IPS-18c (cell line): ENCODE measurements at regions not wholly inside any gene's neighbourhood (a gene's known extent, or its start where the extent isn't known, plus 50 kb on each side); places are given as distances from the start of the nearest gene placed in this dataset.
"Not testable (repeated sequence)": the region's sequence is repeated elsewhere in the genome, so short reads cannot be mapped to it uniquely, and the experiment has no call there.

Experiments
- H3K4me3 ChIP-seq: 2 replicates; pipeline ENCODE4 v1.7.0; 2013; ENCODE audit warnings: low read depth, mild to moderate bottlenecking, low read length, moderate library complexity; ENCODE audit not compliant: insufficient read depth
- H3K9me3 ChIP-seq: one replicate; pipeline ENCODE4 v1.6.1; 2013; ENCODE audit warnings: mild to moderate bottlenecking, low read length, moderate library complexity; ENCODE audit not compliant: control insufficient read depth, insufficient read depth

DNA sequence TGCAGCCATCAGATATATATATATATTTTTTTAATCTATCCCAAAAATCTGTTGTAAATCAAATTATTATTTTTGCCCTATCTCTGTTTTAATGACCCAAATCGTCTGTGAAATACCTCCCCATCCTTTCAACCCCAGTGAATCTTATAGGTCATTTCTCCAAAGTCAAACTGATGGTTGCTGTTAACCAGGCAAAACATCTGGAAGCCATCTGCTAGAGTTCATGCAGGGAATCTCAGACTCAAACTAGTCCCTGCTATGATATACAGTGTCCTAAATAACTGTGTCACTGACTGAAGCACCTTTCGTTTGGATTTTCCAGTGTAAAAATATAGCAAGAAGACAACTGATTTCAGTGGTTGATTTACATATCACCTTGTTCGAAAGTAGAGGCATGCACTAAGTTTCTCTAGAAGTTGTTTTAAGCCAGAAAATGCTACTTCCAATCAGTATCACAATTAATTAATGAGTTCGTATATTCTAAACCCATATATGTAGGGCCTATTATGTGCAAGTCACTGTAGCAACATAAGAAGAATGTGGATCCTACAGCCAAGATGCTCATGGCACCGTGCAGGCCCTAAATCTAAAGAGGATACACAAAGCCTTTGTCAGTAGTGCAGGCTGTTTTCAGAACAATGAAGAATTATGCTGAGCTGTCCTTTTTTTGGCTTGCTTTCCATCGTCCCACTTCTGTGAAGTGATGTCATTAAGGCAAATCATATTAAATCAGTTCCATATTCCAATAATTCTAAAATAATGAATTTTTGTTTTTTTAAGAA lies 566.0 kb downstream of the STK39 start:
- H3K4me3 ChIP-seq: no peak overlapping the region
- no peaks in the 10 kb centered on the region for H3K9me3 ChIP-seq

DNA sequence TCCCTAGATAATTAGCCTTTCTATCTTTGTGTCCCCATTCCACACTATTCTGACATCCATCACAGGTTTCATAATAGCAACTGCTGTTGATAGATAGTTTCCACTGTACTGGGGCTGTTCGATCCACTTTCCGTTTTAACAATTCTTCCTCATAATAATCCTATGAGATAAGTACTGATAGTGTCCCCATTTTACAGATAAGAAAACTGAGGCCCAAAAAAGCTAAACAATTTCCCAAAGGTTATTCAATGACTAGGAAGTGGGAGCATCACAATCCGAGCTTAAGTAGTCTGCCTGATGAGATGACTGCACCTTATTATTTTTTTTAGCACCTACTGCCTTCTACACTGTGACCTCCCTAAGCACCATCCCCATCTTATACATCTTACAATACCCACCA lies 569.2 kb downstream of the STK39 start:
- no peaks in the 10 kb centered on the region for H3K9me3 ChIP-seq
- no peak overlapping the region for H3K4me3 ChIP-seq

DNA sequence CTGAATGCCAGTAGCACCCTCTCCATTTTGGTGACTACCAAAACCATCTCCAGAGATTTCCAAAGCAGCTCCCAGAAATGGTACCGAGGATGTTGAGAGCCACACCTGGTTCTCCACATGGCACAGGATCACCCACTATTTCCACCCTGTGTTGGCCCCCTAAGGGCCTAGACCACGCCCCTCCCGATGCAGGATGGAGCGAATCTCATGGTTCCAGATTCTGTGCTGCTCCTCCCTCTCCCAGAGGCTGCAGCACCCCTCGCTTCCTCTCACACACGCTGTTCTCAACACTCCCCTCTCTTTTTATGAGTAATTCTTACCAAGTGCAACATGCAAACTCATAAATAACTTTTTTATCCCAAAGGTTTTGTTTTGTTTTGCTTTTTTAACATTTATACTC lies 571.5 kb downstream of the STK39 start:
- no peaks in the 10 kb centered on the region for H3K9me3 ChIP-seq
- H3K4me3 ChIP-seq: no peak overlapping the region

DNA sequence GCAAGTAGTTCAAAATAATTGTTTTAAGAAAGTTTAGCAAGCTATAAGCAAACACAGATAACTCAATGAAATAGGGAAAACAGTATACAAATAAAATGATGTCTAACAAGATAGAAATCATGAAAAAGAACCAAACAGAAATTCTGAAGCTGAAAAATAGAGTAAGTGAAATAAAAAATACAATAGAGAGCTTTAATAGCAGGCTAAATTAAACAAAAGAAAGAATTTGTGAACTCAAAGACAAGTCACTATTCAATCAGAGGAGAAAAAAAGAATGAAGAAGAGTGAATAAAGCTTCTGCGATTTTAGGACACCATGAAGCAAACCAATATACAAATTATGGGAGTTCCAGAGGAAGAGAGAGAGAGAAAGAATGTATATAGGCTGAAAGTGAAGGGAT lies 576.8 kb downstream of the STK39 start:
- peaks cover 8% of the 10 kb centered on the region for H3K9me3 ChIP-seq
- H3K4me3 ChIP-seq: no peak overlapping the region

DNA sequence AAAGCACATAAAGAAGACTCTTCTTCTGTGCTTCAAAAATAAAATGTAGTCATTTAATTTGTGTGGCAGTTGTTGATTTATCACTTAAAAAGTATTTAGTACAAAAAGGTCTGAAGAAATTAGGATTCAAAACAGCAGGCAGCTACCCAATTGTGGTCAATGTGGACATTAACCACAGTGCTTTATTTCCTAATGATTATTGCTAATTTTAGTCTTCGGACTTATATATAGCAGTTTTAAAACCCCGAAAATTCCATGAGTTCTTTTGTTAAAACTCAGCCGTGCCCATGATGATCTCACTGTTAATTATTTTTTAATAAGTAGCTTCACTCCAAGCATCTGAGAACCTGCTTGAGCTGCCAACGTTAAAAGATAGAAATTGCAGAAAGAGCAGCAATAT lies 594.3 kb downstream of the STK39 start:
- Histone ChIP-seq H3K4me3 (no peak overlapping the region), H3K9me3 (no peaks in the 10 kb centered on the region)

DNA sequence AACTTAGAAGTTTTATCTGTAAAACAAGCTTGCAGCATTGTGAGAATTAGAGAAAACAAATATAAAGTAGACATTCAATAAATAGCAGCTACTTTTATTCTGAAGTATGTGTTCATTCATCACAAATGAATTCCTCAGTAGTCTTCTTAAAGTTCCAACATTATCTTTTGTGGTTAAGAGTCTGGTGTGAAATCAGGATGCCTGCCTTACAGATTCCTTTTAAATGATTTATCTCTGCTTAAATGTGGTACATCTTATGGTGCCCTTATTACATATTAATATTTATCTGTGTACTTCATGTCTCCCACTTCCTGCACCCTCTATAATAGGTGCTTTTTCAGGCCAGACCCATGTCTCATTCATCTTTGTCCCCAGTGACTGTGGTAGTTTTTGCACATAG lies 595.0 kb downstream of the STK39 start:
- Histone ChIP-seq H3K4me3 (no peak overlapping the region), H3K9me3 (no peaks in the 10 kb centered on the region)

DNA sequence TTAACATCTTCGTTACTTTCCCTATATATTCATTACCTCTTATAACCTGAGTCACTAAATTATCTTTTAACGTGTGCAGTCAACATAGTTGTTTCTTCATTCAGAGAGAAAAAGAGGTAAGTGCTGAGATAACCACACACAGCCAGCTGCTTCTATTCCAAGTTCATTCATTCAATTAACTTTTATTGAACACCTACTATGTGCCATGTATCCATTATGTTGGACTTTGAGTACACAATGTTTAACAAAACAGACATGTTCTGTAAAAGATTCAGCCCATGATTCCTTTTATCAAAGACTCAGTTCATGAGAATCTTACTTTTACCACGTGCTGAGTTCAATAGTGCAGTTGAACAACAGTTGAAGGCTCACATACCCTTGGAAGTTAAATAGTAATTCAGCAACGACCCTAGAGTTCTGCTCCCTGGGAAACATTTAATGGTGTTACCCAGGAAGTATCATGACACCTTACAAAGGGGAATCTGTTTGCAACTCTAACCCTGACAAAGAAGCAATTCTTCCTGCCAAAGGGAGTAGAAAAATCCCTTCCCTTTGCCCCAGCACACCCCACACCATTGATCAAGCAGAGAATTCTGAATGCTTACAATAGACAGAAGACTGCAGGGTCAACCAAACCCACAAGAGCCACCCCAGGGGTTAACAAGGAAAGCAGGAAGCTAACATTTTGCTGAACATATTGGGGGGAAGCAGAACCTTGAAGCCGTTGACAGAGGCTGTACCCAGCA lies 595.8 kb downstream of the STK39 start:
- H3K9me3 ChIP-seq: no peaks in the 10 kb centered on the region
- no peak overlapping the region for H3K4me3 ChIP-seq

DNA sequence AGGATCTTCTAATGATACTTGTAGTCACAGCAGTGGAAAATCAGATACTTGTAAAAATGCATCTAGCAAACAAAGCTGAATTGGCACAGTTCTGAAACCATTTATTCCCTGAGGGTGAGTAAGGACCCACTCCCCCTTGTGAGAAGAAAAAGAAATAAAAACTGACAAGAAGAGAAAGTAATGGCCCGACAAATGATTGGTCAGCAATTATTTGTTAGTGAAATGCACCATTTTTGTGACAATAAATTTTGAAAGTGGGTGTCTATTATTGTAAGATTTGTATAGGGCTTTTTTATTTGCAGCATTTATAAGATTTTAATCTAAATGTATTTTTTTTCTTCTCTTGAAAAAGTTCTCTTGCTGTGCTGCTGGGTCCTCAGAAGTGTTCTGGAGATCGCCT lies 600.8 kb downstream of the STK39 start:
- Histone ChIP-seq H3K4me3 (no peak overlapping the region), H3K9me3 (no peaks in the 10 kb centered on the region)

DNA sequence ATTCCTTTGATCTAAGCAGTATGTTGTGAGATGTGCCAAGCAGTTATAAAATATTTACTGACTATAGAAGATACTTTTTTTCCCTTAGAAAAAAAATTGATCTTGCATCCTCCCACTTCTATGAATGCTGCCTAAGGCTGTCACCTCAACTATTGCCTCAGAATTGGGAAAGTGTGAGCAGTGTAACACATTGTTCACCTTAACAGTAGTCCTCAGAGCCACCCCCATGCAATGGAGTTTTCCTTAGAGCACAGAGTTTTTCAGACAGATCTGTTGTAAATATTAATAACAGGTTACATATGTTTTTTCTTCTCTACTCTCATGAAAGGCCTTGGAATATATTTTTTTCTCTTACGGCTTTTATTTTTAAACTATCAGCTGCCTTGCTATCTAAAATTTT lies 607.3 kb downstream of the STK39 start:
- no peak overlapping the region for H3K4me3 ChIP-seq
- no peaks in the 10 kb centered on the region for H3K9me3 ChIP-seq

DNA sequence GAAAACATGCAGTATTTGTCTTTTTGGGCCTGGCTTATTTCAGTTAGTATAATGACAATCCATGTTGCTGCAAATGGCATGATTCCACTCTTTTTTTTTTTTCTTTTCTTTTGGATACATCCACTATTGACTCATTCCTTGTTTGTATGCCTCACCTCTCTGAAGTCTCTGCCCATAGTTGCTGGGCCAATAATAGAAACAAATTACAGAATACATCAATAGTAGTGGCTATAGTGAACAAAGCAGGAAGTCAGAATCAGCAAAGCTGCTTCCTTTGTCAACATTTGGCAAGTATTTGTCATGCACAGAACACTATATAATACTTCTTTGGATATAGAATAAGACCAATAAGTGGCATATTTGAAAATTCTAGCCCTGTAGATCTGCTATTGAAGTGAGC lies 609.7 kb downstream of the STK39 start:
- Histone ChIP-seq H3K9me3 (no peaks in the 10 kb centered on the region), H3K4me3 (no peak overlapping the region)

DNA sequence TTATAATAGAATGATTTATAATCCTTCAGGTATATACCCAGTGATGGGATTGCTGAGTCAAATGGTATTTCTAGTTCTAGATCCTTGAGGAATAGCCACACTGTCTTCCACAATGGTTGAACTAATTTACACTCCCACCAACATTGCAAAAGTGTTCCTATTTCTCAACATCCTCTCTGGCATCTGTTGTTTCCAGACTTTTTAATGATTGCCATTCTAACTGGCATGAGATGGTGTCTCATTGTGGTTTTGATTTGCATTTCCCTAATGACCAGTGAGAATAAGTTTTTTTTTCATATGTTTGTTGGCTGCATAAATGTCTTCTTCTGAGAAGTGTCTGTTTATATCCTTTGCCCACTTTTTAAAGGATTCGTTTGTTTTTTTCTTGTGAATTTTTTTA lies 615.1 kb downstream of the STK39 start:
- not testable (repeated sequence) for H3K4me3 ChIP-seq, H3K9me3 ChIP-seq

DNA sequence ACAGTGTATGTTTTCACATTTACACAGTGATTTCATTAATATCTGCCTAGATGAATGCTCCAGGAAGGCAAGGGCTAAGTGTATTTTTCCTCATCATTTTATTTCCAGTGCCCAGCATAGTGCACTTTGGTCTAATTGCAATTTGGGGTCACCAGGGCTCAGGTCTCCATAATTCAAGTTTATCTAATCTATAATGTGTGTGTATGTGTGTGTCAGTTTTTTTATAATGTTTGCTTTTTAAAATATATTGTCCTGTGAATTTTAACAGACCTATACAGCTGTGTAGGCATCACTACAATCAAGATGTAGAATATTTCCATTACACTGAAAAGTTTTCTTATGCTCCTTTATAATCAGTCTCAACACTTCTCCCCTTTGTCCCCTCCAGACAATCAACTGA lies 620.4 kb downstream of the STK39 start:
- H3K4me3 ChIP-seq: no peak overlapping the region
- no peaks in the 10 kb centered on the region for H3K9me3 ChIP-seq

DNA sequence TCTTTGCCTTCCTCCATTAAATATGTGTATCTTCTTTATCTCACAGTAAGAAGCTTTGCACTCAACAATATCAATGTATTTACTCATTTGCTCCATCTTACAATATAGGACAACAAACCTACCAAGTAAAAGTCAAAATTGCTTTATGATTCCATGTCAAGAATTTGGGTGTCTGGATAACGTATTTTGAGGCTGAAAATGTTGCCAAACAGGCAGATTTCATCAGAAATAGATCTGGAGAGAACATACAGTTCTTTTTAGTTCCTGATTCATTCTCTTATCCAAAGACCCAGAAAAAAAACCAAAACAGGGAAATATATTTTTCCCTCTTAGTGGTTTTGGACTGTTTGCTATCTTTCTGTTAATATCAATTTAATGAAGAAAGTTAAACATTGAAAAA lies 621.1 kb downstream of the STK39 start:
- Histone ChIP-seq H3K4me3 (no peak overlapping the region), H3K9me3 (no peaks in the 10 kb centered on the region)

DNA sequence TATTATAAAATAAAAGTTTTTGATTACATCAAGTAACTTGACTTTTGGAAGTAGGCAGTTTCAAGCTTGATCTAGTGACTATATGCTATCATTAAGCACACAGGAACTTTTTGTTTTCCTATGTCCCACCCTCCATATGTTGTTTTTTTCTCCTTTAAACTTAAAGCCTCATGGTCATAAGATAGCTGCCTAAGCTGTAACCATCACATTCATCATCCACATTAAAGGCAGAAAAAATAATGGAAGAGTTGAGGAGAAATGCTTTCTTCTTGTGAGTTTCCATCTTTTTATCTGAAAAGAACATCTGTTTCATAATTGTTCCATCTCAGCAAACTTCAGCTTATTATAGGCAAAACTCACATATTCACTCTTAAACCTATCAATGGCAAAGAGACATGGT lies 630.4 kb downstream of the STK39 start:
- no peaks in the 10 kb centered on the region for H3K9me3 ChIP-seq
- H3K4me3 ChIP-seq: no peak overlapping the region

DNA sequence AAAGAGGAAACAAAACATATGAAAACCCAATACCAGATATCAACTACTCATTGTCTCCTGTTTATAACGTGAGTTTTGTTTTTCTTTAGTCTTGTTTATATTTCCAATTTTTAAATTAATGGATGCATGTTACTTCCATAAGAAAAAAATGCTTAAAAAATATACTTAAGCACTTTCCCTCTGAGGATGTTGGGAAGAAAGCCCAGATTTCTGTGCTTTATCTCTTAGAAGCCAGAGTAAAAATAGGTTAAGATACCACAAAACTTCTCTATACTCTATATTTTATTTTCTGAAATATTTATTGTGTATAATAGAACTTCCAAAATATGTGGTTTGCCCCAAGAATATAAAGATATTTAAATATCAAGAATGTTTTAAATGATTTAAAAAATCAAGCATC lies 633.9 kb downstream of the STK39 start:
- H3K4me3 ChIP-seq: no peak overlapping the region

DNA sequence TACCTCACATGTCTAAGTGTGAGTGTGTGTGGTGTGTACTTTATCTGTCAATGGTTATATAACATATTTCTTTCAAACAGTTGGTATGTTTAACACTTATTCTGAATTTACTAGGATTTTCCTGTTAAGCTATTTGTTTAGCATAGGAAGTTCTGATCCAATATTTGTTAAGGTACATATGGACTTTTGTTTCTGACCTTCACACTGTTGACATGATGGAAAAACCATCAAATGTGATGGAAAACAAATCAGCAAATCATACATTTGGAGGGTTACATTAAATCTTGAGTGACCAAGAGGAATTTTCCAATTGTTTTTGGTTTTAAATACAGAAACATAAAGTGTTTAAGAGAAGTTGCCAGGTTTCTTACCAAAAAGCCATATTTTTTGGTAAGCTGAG lies 638.9 kb downstream of the STK39 start:
- no peaks in the 10 kb centered on the region for H3K9me3 ChIP-seq
- H3K4me3 ChIP-seq: no peak overlapping the region

More for the DNA sequence above, 633.9 kb downstream of the STK39 start:
- H3K9me3 ChIP-seq: no peaks in the 10 kb centered on the region

DNA sequence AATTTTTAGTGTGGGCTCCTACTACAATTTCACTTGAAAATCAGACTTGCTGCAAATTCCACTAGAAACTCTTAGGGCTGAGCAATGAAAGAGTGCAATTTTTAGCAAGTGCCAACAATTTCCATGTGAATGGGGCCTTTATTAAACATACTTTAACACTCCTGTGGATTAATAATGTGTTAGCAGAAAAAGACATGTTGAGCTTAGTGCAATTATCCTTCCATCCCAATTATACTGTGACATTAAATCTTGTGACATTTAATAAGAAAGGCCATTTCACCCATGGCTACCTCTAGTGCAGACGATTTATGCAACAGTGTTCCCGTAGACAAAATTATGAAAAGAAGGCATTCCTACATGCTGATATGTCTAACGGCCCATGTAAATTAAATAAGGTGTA lies 639.7 kb downstream of the STK39 start:
- H3K9me3 ChIP-seq: no peaks in the 10 kb centered on the region
- no peak overlapping the region for H3K4me3 ChIP-seq

DNA sequence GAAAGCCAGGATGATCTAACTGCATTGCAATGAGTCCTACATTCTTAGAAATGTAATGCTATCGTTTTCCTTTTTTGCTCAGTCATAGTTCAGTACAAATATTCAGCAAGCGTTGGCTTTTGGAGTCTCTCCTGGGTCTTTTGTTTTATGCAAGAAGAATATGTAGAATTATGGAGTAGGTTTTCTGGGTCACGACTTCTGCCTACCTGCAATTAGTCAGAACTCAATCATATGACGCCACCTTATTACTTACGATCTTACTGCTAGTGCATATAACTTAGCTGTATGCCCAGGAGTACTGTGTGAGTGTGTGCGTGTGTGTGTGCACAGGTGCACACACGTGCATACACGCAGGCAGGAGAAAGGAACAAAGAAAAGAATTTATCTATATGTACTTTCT lies 640.2 kb downstream of the STK39 start:
- H3K9me3 ChIP-seq: no peaks in the 10 kb centered on the region
- H3K4me3 ChIP-seq: no peak overlapping the region

DNA sequence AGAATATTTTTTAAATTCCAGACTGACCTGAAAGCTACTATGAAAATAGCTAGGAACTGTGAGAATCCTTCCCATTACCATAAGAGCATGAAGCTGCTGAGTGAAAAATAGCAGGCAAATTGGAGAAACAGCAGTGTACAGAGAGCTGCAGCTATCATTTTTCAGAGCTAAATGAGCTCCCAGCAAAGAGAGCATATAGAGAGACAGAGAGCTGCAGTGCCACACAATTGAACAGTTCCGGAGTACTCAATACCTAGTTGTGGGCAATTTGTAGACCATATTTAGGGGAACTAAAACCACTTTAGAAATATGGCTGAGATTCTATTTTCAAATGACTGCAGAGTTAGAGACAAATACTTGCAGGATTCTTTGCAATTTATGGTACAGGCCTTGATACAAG lies 645.3 kb downstream of the STK39 start:
- Histone ChIP-seq H3K9me3 (no peaks in the 10 kb centered on the region), H3K4me3 (no peak overlapping the region)
